Spleen (tissue), 7 donors: ENCODE measurements at regions not wholly inside any gene's neighbourhood (a gene's known extent, or its start where the extent isn't known, plus 50 kb on each side); places are given as distances from the start of the nearest gene placed in this dataset.

Source experiments
- POLR2A ChIP-seq, 3 donors: fragments of 450-650 bp; IDR thresholded peaks; one replicate each; pipeline ENCODE4 v1.5.1; 2017; ENCODE audit warnings: antibody characterized with exemption in 3 of 3, mild to moderate bottlenecking in 1 of 3
- TF ChIP-seq, protein P1 (sequence below), 11 experiments: fragments of 200-600 bp in 7 of 11; fragments of 450-650 bp in 4 of 11; sonication (generic) in 4 of 11; IDR thresholded peaks in 8 of 11; conservative IDR thresholded peaks in 3 of 11; 1 replicate in 7 of 11; 2 replicates in 4 of 11; pipeline versions ENCODE4 v1.4.0 to v1.8.0; 2016 to 2021; ENCODE audit warnings: antibody characterized with exemption in 11 of 11, inconsistent platforms in 4 of 11, mild to moderate bottlenecking in 1 of 11
- donor health status: DM: no; HTN: no; CAD: no; lungs with moderate emphysema.
- donor health status: DM: no; HTN: no; CAD: no.
- donor health status: DM: no; HTN: no; CAD: no.

- TF ChIP-seq, protein P1, sequence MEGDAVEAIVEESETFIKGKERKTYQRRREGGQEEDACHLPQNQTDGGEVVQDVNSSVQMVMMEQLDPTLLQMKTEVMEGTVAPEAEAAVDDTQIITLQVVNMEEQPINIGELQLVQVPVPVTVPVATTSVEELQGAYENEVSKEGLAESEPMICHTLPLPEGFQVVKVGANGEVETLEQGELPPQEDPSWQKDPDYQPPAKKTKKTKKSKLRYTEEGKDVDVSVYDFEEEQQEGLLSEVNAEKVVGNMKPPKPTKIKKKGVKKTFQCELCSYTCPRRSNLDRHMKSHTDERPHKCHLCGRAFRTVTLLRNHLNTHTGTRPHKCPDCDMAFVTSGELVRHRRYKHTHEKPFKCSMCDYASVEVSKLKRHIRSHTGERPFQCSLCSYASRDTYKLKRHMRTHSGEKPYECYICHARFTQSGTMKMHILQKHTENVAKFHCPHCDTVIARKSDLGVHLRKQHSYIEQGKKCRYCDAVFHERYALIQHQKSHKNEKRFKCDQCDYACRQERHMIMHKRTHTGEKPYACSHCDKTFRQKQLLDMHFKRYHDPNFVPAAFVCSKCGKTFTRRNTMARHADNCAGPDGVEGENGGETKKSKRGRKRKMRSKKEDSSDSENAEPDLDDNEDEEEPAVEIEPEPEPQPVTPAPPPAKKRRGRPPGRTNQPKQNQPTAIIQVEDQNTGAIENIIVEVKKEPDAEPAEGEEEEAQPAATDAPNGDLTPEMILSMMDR (IDR thresholded peaks at IDR 0.05 in 8 of 11, conservative IDR thresholded peaks at IDR 0.05 in 3 of 11): no peak
- no peak for TF ChIP-seq POLR2A (IDR thresholded peaks at IDR 0.05)
Observed at GRCh38 chr12:88662093-88662492, 81.8 kb upstream of the KITLG start.
